ENCODE measurements at regions not wholly inside any gene's neighbourhood (a gene's known extent, or its start where the extent isn't known, plus 50 kb on each side); places are given as distances from the start of the nearest gene placed in this dataset.

DNA sequence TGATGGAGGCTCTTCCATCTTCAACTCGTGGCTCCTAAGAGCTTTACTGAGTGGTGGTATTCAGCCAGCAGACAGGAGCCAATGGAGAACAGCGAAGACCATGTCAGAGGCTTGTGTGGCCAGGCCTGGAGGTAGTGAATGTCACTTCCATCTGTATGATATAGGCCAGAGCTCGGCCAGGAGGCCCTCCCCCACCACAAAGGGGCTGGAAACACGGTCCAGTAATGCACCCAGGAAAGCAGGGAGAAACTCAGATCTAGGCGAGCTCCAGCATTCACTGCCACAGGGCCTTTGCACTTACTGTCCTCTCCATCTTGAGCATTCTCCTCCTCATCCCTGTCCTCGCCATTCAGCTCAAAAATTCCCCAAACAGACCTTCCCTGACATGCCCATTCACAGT is 555.3 kb upstream of the C16orf82 start:
- TF ChIP-seq, protein P1, sequence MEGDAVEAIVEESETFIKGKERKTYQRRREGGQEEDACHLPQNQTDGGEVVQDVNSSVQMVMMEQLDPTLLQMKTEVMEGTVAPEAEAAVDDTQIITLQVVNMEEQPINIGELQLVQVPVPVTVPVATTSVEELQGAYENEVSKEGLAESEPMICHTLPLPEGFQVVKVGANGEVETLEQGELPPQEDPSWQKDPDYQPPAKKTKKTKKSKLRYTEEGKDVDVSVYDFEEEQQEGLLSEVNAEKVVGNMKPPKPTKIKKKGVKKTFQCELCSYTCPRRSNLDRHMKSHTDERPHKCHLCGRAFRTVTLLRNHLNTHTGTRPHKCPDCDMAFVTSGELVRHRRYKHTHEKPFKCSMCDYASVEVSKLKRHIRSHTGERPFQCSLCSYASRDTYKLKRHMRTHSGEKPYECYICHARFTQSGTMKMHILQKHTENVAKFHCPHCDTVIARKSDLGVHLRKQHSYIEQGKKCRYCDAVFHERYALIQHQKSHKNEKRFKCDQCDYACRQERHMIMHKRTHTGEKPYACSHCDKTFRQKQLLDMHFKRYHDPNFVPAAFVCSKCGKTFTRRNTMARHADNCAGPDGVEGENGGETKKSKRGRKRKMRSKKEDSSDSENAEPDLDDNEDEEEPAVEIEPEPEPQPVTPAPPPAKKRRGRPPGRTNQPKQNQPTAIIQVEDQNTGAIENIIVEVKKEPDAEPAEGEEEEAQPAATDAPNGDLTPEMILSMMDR (IDR thresholded peaks at IDR 0.05; ENCODE audit: low read depth, low read length) = no peak
- no peak for TF ChIP-seq MYC (IDR thresholded peaks at IDR 0.05; ENCODE audit: low read depth, low read length)
